ENCODE measurements at regions not wholly inside any gene's neighbourhood (a gene's known extent, or its start where the extent isn't known, plus 50 kb on each side); places are given as distances from the start of the nearest gene placed in this dataset.

GRCh38 chr5:128825826-128826225, 139.5 kb upstream of the SLC27A6 start:
- Histone ChIP-seq H3K4me3 (ENCODE audit: severe bottlenecking) (no peak overlapping the region), H3K4me1 (ENCODE audit: insufficient read depth, poor library complexity, severe bottlenecking) (no peaks in the 10 kb centered on the region), H3K36me3 (ENCODE audit: low read depth) (no peaks in the 10 kb centered on the region), H3K27me3 (ENCODE audit: insufficient read depth, poor library complexity, severe bottlenecking) (no peaks in the 10 kb centered on the region), H3K9me3 (ENCODE audit: severe bottlenecking) (no peaks in the 10 kb centered on the region), H3K27ac (ENCODE audit: poor library complexity, severe bottlenecking) (no peak overlapping the region)
- ATAC-seq (ENCODE audit: low read depth) (0 out of 3 replicates have a peak, but pooled peaks have one; percentile 48), DNase-seq (ENCODE audit: low spot score) (no peak)
- no peak for TF ChIP-seq CTCF (IDR thresholded peaks at IDR 0.05; ENCODE audit: poor library complexity, severe bottlenecking)

GRCh38 chr5:128826275-128826674, 139.0 kb upstream of the SLC27A6 start:
- TF ChIP-seq CTCF (IDR thresholded peaks at IDR 0.05; ENCODE audit: poor library complexity, severe bottlenecking): no peak
- no peak for ATAC-seq (ENCODE audit: low read depth)
- Histone ChIP-seq H3K4me1 (ENCODE audit: insufficient read depth, poor library complexity, severe bottlenecking) (no peaks in the 10 kb centered on the region), H3K27me3 (ENCODE audit: insufficient read depth, poor library complexity, severe bottlenecking) (no peaks in the 10 kb centered on the region), H3K36me3 (ENCODE audit: low read depth) (no peaks in the 10 kb centered on the region), H3K4me3 (ENCODE audit: severe bottlenecking) (no peak overlapping the region), H3K27ac (ENCODE audit: poor library complexity, severe bottlenecking) (no peak overlapping the region), H3K9me3 (ENCODE audit: severe bottlenecking) (no peaks in the 10 kb centered on the region)
- DNase-seq (ENCODE audit: low spot score): no peak

GRCh38 chr5:128836571-128836970, 128.7 kb upstream of the SLC27A6 start:
- Histone ChIP-seq H3K27ac (ENCODE audit: poor library complexity, severe bottlenecking) (no peak overlapping the region), H3K27me3 (ENCODE audit: insufficient read depth, poor library complexity, severe bottlenecking) (no peaks in the 10 kb centered on the region), H3K4me3 (ENCODE audit: severe bottlenecking) (no peak overlapping the region), H3K9me3 (ENCODE audit: severe bottlenecking) (no peaks in the 10 kb centered on the region), H3K36me3 (ENCODE audit: low read depth) (no peaks in the 10 kb centered on the region), H3K4me1 (ENCODE audit: insufficient read depth, poor library complexity, severe bottlenecking) (peaks cover 4% of the 10 kb centered on the region)
- ATAC-seq (ENCODE audit: low read depth) (no peak), DNase-seq (ENCODE audit: low spot score) (no peak)
- TF ChIP-seq CTCF (IDR thresholded peaks at IDR 0.05; ENCODE audit: poor library complexity, severe bottlenecking): no peak

GRCh38 chr5:128838623-128839022, 126.7 kb upstream of the SLC27A6 start:
- Histone ChIP-seq H3K4me1 (ENCODE audit: insufficient read depth, poor library complexity, severe bottlenecking) (peaks cover 4% of the 10 kb centered on the region), H3K27me3 (ENCODE audit: insufficient read depth, poor library complexity, severe bottlenecking) (no peaks in the 10 kb centered on the region), H3K9me3 (ENCODE audit: severe bottlenecking) (no peaks in the 10 kb centered on the region), H3K27ac (ENCODE audit: poor library complexity, severe bottlenecking) (no peak overlapping the region), H3K36me3 (ENCODE audit: low read depth) (no peaks in the 10 kb centered on the region), H3K4me3 (ENCODE audit: severe bottlenecking) (no peak overlapping the region)
- DNase-seq (ENCODE audit: low spot score): no peak
- TF ChIP-seq CTCF (IDR thresholded peaks at IDR 0.05; ENCODE audit: poor library complexity, severe bottlenecking): no peak
- ATAC-seq (ENCODE audit: low read depth): no peak

- no peak overlapping the region for H3K4me3 ChIP-seq (ENCODE audit: severe bottlenecking)
- ATAC-seq (ENCODE audit: low read depth): no peak
- DNase-seq (ENCODE audit: low spot score): no peak
- no peak overlapping the region for H3K27ac ChIP-seq (ENCODE audit: poor library complexity, severe bottlenecking)
- TF ChIP-seq CTCF (IDR thresholded peaks at IDR 0.05; ENCODE audit: poor library complexity, severe bottlenecking): peak; percentile 38
- H3K27me3 ChIP-seq (ENCODE audit: insufficient read depth, poor library complexity, severe bottlenecking): no peaks in the 10 kb centered on the region
- H3K36me3 ChIP-seq (ENCODE audit: low read depth): no peaks in the 10 kb centered on the region
- no peaks in the 10 kb centered on the region for H3K4me1 ChIP-seq (ENCODE audit: insufficient read depth, poor library complexity, severe bottlenecking)
- no peaks in the 10 kb centered on the region for H3K9me3 ChIP-seq (ENCODE audit: severe bottlenecking)
These were observed 123.0 kb upstream of the SLC27A6 start for GRCh38 chr5:128842241-128842640.
